ENCODE measurements at regions not wholly inside any gene's neighbourhood (a gene's known extent, or its start where the extent isn't known, plus 50 kb on each side); places are given as distances from the start of the nearest gene placed in this dataset.

DNA sequence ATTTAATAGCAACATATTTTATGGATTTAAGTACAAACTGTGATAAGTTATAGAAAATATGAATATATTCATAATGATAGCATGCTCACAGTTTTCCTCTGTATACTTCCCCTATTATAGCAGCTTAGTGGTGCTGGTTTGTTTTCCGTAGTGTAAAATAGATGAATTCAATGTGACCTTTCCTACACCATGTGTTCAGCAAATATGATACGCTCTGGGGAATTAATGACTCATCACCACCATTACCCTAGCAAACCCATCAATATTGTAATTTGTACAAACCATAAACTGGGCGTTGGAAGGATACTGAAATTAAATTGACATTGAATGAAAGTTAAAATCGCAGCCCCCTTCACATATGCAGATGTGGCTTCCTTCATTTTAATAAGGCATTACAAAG lies 58.7 kb upstream of the CDH19 start:
- no peak overlapping the region for H3K4me3 ChIP-seq (ENCODE audit: low read depth, low read length)
- no peak overlapping the region for H3K27ac ChIP-seq
- in situ Hi-C loops (cut with HindIII; ENCODE audit: low pct_ligation_motif_present, low sequenced_read_pairs), result no loop called here
- no peak for TF ChIP-seq CTCF (IDR thresholded peaks at IDR 0.05; ENCODE audit: low read depth, low read length, missing control alignments)
- no peaks in the 10 kb centered on the region for H3K27me3 ChIP-seq (replicated peaks)
- no peaks in the 10 kb centered on the region for H3K36me3 ChIP-seq (replicated peaks)
- no peak for DNase-seq

GRCh38 chr18:66655407-66655806 lies 51.5 kb upstream of the CDH19 start:
- in situ Hi-C loops (cut with HindIII; ENCODE audit: low pct_ligation_motif_present, low sequenced_read_pairs), result no loop called here
- Histone ChIP-seq H3K27ac (no peak overlapping the region), H3K36me3 (replicated peaks) (no peaks in the 10 kb centered on the region), H3K27me3 (replicated peaks) (no peaks in the 10 kb centered on the region), H3K4me3 (ENCODE audit: low read depth, low read length) (no peak overlapping the region)
- TF ChIP-seq CTCF (IDR thresholded peaks at IDR 0.05; ENCODE audit: low read depth, low read length, missing control alignments), result no peak
- no peak for DNase-seq

All from brain microvascular endothelial cell (primary cell).